VCaP (cell line): ENCODE measurements at regions not wholly inside any gene's neighbourhood (a gene's known extent, or its start where the extent isn't known, plus 50 kb on each side); places are given as distances from the start of the nearest gene placed in this dataset.
A peak's percentile ranks its signal among the peaks of the same experiment; 100 is the strongest.

Experiments used
- H3K27ac ChIP-seq: fragments of 450-650 bp; 2 replicates; pipeline ENCODE4 v1.5.1; 2017
- TF ChIP-seq, protein P1 (sequence below): fragments of 450-650 bp; conservative IDR thresholded peaks from 2 replicates; pipeline ENCODE4 v1.5.1; 2017; ENCODE audit warnings: mild to moderate bottlenecking, moderate library complexity

DNA sequence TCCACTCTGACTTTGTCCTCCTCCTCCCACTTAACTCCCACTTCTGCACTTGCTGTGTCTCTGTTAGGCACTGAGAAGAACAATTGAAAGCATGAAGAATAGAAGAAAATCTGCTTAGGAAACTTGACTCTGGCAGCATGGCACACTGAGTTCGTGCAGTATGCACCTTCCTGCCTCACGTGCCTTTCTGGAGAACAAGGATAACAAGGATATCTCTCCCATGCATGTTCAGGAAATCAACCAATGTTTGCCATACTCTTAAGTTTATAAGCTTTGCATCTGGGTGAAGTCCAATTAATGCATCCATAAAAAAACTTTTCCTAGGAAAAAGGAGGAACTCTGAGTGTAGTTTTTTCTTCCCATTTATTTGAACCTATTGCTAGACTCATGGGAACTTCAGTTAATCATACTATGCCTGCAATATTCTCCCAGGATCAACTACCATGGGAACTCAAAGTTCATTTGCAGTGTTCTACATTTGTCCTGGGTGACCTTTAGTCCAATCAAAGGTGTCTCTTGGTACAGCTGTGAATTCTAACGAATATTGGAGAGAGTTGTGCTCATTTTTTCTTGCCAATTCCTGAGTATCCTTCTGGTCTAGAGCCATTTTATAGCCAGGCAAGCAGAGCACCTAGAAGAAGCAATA lies 227.0 kb downstream of the ENC1 start:
- H3K27ac ChIP-seq, result peak overlapping the region; percentile 26; the same call in 1 of the 2 replicates
- TF ChIP-seq, protein P1, sequence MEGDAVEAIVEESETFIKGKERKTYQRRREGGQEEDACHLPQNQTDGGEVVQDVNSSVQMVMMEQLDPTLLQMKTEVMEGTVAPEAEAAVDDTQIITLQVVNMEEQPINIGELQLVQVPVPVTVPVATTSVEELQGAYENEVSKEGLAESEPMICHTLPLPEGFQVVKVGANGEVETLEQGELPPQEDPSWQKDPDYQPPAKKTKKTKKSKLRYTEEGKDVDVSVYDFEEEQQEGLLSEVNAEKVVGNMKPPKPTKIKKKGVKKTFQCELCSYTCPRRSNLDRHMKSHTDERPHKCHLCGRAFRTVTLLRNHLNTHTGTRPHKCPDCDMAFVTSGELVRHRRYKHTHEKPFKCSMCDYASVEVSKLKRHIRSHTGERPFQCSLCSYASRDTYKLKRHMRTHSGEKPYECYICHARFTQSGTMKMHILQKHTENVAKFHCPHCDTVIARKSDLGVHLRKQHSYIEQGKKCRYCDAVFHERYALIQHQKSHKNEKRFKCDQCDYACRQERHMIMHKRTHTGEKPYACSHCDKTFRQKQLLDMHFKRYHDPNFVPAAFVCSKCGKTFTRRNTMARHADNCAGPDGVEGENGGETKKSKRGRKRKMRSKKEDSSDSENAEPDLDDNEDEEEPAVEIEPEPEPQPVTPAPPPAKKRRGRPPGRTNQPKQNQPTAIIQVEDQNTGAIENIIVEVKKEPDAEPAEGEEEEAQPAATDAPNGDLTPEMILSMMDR, result no peak

DNA sequence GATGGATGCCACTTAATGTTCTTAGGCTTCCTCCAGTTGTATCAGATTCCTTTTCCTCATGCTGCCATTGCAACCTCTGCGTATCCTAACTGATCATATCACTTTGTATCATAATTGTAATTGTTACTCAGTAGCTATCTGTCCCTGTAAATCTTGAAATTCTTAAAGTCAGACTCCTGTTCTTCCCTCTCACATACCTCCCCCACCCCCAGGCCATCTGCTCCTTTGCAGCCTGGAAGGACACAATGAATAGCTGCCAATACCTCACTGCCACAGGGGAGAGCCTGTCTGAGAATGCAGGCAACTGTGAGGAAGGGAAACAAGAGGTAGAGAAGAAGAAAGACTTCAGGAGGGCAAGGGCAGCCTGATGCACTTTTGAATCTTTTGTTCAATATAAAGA lies 228.5 kb downstream of the ENC1 start:
- H3K27ac ChIP-seq, result no peak overlapping the region
- TF ChIP-seq, protein P1, result no peak

DNA sequence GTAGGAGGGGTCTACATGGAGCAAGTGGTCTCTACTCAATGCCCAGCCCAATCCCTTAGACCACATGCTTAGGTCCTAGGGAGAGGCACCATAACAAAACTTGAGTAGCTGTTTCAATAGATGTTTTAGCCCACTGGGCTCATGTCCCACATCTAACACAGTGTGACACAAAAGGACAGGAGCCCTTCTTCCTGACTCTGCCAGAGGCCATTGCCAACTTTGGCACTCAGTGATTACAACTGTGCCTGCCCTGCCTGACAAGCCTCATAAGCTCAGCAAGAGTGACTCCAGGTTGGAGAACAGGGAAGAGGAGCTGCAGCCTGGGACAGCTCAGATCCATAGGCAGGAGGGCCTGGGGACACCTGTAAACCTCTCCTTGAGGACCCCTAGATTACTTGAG lies 230.8 kb downstream of the ENC1 start:
- peak overlapping the region; percentile 64 for H3K27ac ChIP-seq
- TF ChIP-seq, protein P1, result no peak

DNA sequence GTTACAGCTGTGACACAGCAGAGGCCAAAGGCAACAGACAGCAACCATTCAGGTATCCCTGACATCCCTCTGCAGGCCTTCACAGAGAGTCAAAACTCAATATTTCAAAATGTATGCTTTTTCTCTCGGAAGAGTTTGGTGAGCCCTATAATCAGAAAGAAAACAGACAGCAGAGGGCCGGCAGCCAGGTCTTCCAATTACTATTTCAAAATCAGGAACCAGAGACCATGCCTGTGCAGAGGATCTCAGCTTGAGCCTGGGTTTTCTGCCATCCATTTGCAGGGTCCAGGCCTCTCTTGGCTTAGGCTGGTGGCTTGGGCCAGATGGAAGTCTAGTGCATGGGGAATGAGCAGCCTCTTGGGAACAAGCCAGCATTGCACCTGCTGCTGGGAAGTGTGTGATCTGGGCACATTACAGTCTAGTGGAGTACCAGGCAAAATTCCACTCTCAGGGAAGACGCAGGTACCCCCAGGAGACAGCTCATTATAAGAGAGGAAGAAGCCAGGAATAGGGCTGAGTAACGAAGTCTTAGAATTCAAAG lies 231.3 kb downstream of the ENC1 start:
- peak overlapping the region; percentile 64 for H3K27ac ChIP-seq
- TF ChIP-seq, protein P1, result no peak

DNA sequence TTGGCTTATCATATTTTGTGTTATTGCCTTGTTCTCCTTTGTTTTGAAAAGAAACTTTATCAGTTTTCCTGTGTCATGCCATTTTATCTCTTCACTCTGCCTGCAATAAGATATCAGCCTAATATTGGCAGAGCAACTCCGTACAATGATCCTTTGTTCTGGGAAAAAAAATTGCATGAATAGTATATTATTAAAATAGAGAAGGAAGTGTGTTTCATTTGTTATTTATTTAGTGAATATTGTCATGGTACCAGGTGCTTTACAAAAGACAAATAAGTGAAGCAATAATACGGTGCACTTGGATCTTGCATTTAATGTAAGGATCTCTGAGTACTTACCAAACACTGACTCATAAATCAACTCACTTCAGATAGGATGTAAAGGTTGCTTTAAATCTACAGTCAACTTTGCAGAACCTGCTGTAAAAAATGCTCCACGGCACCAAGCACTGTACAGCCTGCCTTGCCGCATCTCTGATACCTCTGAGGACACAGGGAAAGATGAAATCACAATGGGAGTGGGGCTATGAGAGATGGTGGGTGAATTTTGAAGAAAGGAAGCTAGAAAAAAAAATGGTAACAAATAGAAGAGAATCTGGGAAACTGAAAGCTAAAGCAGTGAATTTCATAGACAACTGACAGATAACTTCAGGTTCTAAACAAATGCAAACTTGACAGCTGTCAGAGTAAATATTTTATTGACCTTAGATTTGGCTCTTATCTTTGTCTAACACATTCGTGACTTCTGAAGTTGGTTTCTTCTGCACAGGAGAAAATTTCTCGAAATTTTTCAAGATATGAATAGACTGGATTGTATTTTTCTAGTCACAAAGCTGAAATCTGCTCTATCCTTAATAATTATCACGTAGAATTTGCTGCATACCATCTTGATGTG lies 232.1 kb downstream of the ENC1 start:
- H3K27ac ChIP-seq, result peak overlapping the region; percentile 64
- TF ChIP-seq, protein P1, result no peak

DNA sequence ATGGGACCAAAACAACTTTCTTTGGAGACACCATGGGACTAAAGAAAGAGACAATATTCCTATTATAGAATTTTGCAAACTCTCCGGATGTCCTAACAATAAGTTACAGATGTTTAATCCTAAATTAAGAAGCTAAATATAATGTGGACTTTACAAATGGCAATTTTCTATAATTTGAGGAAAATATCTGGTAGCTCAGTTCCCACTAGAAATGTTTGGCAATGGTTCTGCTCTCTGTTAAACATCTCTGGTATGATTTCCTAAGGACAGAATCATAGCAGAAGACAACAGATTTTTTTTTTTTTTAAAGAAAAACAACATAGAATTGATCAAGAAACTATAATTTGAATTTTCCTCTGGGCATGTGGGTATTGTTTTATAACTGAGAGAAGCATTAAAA lies 232.8 kb downstream of the ENC1 start:
- TF ChIP-seq, protein P1, result no peak
- H3K27ac ChIP-seq, result peak overlapping the region; percentile 64

DNA sequence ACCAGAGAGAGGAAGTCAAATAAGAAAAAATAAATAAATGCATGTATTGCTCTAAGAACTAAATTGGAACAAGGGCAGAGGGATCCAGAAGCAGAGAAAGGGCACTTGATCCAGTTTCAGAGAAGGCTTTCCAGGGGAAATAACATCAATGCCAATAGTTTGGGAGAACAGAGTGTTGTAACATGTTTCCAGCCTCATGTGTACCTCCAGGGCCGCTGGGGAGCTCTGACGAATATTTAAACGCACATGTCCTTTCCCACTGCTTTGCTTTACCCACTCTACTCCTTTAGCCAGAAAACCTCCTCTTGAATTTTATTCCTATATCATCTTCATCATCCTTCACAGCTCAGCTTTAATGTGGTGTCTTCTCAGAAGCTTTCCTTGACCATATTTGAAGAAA lies 233.7 kb downstream of the ENC1 start:
- TF ChIP-seq, protein P1, result no peak
- H3K27ac ChIP-seq, result no peak overlapping the region
